UCSD-AML1 (cell line): ENCODE measurements at regions not wholly inside any gene's neighbourhood (a gene's known extent, or its start where the extent isn't known, plus 50 kb on each side); places are given as distances from the start of the nearest gene placed in this dataset.
"Not testable (repeated sequence)": the region's sequence is repeated elsewhere in the genome, so short reads cannot be mapped to it uniquely, and the experiment has no call there.

ENCODE experiments used
- DNase-seq: peaks from one replicate; lab custom pipeline; 2025; ENCODE audit not compliant: unreplicated experiment; lab: John Stamatoyannopoulos, UW

GRCh38 chr11:109668973-109669634 is 247.1 kb downstream of the C11orf87 start:
- DNase-seq: no peak

- no peak for DNase-seq
These were observed 255.2 kb downstream of the C11orf87 start for GRCh38 chr11:109677231-109677630.

- DNase-seq: no peak
These were observed 255.9 kb downstream of the C11orf87 start for GRCh38 chr11:109677876-109678275.

GRCh38 chr11:109680127-109680526 is 258.1 kb downstream of the C11orf87 start:
- DNase-seq: no peak

- DNase-seq: not testable (repeated sequence)
These were observed 260.8 kb downstream of the C11orf87 start for GRCh38 chr11:109682788-109683187.

- no peak for DNase-seq
These were observed 273.7 kb downstream of the C11orf87 start for GRCh38 chr11:109695696-109696095.

- DNase-seq: no peak
These were observed 274.4 kb downstream of the C11orf87 start for GRCh38 chr11:109696191-109696897.

- no peak for DNase-seq
These were observed 275.3 kb downstream of the C11orf87 start for GRCh38 chr11:109697140-109697843.

- DNase-seq: no peak
These were observed 276.2 kb downstream of the C11orf87 start for GRCh38 chr11:109698237-109698636.

- no peak for DNase-seq
These were observed 282.4 kb downstream of the C11orf87 start for GRCh38 chr11:109704432-109704831.

GRCh38 chr11:109706945-109707344 is 285.0 kb downstream of the C11orf87 start:
- DNase-seq: no peak

- DNase-seq: no peak
These were observed 285.4 kb downstream of the C11orf87 start for GRCh38 chr11:109707411-109707810.

- DNase-seq: no peak
These were observed 286.2 kb downstream of the C11orf87 start for GRCh38 chr11:109708184-109708583.

- not testable (repeated sequence) for DNase-seq
These were observed 292.5 kb downstream of the C11orf87 start for GRCh38 chr11:109714444-109714843.

GRCh38 chr11:109715424-109715823 is 293.4 kb downstream of the C11orf87 start:
- not testable (repeated sequence) for DNase-seq

- DNase-seq: no peak
These were observed 304.1 kb downstream of the C11orf87 start for GRCh38 chr11:109726061-109726460.

GRCh38 chr11:109728056-109728455 is 306.1 kb downstream of the C11orf87 start:
- DNase-seq: no peak

GRCh38 chr11:109729761-109730160 is 307.8 kb downstream of the C11orf87 start:
- no peak for DNase-seq

GRCh38 chr11:109730669-109731068 is 308.7 kb downstream of the C11orf87 start:
- no peak for DNase-seq

- no peak for DNase-seq
These were observed 309.5 kb downstream of the C11orf87 start for GRCh38 chr11:109731451-109731850.

GRCh38 chr11:109733245-109733644 is 311.3 kb downstream of the C11orf87 start:
- no peak for DNase-seq

- no peak for DNase-seq
These were observed 312.6 kb downstream of the C11orf87 start for GRCh38 chr11:109734566-109734965.
